Sigmoid colon (tissue), 4 donors: ENCODE measurements at regions not wholly inside any gene's neighbourhood (a gene's known extent, or its start where the extent isn't known, plus 50 kb on each side); places are given as distances from the start of the nearest gene placed in this dataset.

ENCODE experiments used
- CTCF ChIP-seq, 4 experiments: fragments of 450-650 bp in 3 of 4; fragments of 200-600 bp in 1 of 4; IDR thresholded peaks; one replicate each; pipeline ENCODE4 v1.5.1; 2016 to 2019; ENCODE audit warnings: antibody characterized with exemption in 4 of 4, mild to moderate bottlenecking in 3 of 4, moderate library complexity in 2 of 4
- EP300 ChIP-seq, 4 donors: sonication (generic); formaldehyde crosslinking; IDR thresholded peaks; one replicate each; pipeline ENCODE4 v1.6.1; 2017; ENCODE audit warnings: antibody characterized with exemption in 4 of 4
- POLR2A ChIP-seq, 2 donors: fragments of 450-650 bp; IDR thresholded peaks; one replicate each; pipeline ENCODE4 v1.6.1; 2016; ENCODE audit warnings: antibody characterized with exemption in 2 of 2, mild to moderate bottlenecking in 2 of 2, moderate library complexity in 2 of 2
- POLR2AphosphoS5 ChIP-seq, 4 donors: sonication (generic); formaldehyde crosslinking; IDR thresholded peaks; one replicate each; pipeline ENCODE4 v1.6.1; 2017; ENCODE audit warnings: antibody characterized with exemption in 4 of 4

- TF ChIP-seq CTCF (IDR thresholded peaks at IDR 0.05) (no peak), POLR2A (IDR thresholded peaks at IDR 0.05) (no peak), POLR2AphosphoS5 (IDR thresholded peaks at IDR 0.05) (no peak), EP300 (IDR thresholded peaks at IDR 0.05) (no peak)
These were observed 93.0 kb upstream of the WNT7A start for GRCh38 chr3:13972679-13973379.
